NOMO-1 treated with dmso at 0.1 percent for 144 hours (cell line): ENCODE measurements at regions not wholly inside any gene's neighbourhood (a gene's known extent, or its start where the extent isn't known, plus 50 kb on each side); places are given as distances from the start of the nearest gene placed in this dataset.
"Not testable (repeated sequence)": the region's sequence is repeated elsewhere in the genome, so short reads cannot be mapped to it uniquely, and the experiment has no call there.

Source experiments
- DNase-seq: peaks from one replicate; lab custom pipeline; 2025; ENCODE audit not compliant: unreplicated experiment; lab: John Stamatoyannopoulos, UW

DNA sequence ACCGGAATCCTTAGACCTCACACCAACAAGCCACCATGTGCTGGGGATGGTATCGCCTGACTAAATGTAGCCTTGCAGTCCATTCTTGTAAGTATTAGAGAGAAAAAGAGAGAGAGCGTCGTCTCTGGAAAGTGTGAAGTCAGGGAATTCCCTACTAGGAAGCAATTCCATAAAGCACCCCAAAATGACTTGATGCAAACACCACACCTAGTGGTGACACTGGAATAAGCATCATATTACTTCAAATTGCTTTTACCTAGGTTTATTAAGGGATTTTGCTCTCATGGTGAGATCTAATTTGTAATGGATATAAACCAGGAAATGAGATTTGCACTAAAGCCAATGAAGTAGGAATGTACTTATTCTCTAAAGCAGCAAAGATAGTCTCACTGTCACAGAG lies 111.4 kb upstream of the METTL9 start:
- DNase-seq: not testable (repeated sequence)

DNA sequence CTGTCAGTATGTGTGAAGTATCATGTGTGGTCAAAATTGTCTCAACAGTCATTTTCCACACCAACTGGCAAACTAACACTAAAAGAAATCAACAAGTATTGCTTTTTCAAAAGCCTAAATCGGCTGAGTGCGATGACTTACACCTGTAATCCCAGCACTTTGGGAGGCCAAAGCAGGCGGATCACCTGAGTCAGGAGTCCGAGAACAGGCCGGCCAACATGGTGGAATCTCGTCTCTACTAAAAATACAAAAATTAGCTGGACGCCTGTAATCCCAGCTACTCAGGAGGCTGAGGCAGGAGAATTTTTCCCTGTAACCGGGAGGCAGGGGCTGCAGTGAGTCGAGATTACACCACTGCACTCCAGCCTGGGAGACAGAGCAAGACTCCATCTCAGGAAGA lies 100.3 kb upstream of the METTL9 start:
- DNase-seq: not testable (repeated sequence)

DNA sequence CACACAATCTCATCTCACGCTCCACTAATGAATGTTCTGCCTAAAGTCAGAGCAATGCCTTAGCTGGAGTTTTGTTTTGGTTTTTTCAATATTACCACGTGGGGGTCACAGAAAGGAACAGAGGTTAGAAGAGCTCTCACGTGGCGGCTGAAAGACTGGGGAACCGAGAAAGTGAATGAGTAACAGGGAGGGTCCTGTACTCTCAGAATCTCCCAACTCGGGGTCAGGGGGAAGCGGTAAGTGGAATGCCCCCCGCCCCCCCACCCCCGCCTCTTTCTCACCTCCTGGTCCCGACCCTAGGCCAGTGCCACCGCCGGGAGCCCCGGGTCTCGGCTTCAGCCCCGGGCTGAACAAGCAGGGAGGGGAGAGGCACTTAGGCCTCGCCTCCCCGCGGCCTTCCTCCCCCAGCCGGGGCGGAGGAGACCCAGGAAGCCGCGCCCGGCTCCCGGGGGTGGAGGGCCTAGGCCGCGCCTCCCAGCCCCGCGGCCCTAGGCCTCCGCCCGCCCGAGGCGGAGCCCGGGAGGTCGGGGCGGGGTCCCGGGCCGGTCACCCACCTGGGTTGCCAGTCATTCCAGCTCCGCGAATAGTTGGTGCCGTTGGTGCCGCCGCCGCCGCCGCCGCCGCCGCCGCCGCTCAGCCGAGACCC lies 98.0 kb upstream of the METTL9 start:
- DNase-seq: not testable (repeated sequence)

DNA sequence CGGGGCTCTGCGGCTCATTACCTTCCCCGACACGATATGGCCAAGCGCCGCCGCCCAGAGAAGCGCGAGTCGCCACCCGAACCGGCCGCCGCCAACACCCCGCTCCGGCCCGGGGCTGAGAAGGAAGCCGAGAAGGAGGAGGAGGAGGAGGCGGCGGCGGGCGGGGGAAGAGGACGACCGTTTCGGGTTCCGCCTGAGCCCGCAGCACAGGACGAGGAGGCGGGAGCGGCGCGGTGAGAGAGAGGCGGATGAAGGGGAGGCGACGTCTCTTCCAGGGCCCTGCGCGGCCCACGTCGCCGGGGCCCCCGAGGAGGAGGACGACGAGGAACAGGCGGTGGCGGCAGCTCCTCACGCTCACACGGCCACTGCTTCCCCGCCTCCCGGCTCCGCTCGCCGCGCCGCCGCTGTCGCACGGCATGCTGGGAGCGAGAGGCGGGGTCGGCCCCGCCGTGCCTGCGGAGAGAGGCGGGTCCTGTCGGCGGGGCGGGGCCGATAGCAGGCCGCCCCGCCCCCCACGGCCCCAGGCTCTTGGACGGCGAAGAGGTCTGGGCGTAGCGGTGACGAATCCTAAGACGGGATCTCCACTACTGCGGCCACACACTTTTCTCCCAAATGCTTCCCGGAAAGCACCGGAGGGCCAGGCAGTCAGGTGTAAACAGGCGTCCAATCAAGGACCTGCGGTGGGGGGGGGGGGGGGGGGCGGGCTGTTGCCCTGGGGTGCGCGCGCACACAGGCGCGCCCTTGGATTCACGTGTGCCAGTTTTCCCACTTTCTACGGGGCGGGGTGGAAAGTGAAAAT lies 97.3 kb upstream of the METTL9 start:
- no peak for DNase-seq

DNA sequence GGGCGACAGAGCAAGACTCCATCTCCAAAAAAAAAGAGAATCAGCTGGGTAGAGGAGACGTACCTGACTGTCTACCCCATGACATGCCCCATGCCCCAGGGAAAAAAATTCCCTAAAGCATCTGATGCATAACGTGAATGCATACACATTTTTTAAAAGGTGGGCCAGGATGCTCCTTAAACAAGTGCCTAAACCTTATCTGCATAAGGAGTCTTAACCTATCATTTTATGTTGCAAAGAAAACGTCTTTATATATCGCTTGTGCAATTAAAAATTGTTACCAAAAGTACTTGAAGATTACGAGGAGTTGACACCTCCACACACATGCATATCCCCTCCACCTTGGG lies 95.8 kb upstream of the METTL9 start:
- DNase-seq: not testable (repeated sequence)

DNA sequence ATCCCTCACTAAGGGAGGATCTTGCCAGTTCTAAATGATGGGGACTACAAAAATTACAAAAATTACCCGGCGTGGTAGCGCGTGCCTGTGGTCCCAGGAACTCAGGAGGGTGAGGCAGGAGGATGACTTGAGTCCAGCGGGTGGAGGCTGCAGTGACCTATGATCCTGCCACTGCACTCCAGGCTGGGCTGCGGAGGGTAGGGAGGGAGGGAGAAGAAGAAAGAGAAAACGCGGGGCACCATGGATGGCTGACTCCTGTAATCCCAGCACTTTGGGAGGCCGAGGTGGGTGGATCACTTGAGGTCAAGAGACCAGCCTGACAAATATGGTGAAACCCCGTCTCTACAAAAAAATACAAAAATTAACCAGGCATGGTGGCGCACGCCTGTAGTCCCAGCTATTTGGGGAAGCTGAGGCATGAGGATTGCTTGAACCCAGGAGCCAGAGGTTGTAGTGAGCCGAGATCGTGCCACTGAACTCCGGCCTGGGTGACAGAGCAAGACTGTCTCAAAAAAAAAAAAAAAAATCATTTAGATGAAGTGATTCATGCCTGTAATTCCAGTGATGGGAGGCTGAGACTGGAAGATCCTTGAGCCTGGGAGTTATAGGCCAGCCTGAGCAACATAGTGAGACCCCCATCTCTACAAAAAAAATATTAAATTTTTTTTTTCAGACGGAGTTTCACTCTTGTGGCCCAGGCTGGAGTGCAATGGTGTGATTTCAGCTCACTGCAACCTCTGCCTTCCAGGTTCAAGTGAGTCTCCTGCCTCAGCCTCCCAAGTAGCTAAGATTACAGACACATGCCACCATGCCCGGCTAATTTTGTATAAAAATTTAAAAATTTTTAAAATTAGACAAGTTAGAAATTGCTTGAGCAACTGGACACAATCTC lies 95.2 kb upstream of the METTL9 start:
- not testable (repeated sequence) for DNase-seq

DNA sequence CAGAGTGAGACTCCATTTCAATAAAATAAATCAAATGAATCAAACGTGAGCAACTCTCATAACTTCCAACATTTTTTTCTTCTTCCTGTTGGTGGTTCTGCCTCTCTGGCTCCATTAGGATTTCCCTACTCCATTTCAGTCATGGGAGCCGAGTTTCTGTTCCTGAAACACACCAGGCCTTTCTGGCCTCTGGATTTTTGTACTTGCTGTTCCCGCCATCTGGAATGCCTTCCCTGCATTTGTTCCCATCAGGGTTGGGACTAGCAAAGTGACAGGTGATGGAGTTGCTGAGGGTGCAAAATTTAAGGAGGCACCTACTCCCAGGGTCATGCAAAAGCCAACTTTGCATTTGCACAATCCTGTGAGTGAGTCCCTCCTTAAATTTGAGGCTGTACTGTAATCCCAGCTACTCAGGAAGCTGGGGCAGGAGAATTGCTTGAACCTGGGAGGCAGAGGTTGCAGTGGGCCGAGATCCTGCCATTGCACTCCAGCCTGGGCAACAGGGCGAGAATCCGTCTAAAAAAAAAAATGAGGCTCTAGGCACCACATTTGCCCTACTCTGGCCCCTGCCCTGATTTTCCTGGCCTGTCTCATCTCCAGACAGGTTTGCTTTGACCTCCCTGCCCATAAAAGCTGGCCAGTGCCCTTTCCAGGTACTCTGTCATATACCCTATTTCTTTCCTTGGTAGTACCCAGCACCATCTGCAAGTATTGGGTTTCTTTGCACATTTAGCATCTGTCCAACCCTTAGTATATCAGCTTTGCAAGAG lies 93.4 kb upstream of the METTL9 start:
- not testable (repeated sequence) for DNase-seq

DNA sequence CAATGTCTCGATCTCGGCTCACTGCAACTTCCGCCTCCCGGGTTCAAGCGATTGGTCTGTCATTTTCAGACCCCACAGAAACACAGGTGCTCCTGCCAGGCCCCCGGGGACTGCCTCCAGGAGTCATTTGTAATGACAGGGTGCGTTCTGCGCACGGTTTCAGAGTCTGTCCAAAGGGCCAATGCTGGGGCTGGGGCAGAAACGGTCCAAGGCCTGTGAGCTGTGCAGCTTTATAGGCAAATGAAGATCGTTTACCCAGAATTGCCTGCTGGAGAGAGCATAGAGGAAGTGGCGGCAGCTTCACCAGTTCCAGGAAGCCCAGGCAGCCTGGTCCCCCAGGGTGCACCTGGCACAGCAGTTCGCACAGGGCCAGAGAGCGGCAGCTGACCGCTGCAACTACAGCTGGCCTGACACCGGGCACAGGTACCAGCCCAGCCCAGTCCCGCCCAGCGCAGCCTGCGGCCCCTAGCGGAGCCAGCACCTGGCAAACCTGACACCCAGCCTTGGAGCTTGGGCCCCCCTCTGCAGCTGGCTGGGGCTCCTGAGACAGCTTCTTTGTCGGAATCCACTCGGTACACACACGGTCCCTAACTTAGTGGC lies 92.4 kb upstream of the METTL9 start:
- DNase-seq: not testable (repeated sequence)

DNA sequence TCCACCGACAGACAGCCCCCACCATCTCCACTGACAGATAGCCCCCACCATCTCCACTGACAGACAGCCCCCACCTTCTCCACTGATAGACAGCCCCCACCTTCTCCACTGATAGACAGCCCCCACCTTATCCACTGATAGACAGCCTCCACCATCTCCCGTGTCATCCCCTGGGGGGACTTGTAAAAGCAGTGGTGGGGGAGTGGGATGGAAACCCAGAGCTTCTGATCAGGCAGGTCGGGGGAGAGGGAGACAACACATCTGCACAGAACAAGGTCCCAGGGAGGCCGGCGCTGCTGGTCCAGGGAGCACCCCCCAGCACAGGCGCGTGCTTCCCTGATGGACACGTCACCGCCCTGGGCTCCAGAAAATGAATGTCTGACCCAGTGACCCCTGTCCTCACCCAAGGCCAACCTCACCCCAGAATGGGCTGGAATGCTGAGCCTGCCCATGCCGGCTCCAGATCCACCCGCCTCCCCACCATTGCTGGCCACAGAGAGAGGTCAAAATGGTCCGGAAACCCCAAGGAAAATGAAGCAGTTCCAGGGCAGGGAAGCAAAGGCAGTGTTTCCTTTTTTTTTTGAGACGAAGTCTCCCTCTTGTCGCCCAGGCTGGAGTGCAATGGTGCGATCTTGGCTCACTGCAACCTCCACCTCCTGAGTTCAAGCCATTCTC lies 91.6 kb upstream of the METTL9 start:
- not testable (repeated sequence) for DNase-seq

DNA sequence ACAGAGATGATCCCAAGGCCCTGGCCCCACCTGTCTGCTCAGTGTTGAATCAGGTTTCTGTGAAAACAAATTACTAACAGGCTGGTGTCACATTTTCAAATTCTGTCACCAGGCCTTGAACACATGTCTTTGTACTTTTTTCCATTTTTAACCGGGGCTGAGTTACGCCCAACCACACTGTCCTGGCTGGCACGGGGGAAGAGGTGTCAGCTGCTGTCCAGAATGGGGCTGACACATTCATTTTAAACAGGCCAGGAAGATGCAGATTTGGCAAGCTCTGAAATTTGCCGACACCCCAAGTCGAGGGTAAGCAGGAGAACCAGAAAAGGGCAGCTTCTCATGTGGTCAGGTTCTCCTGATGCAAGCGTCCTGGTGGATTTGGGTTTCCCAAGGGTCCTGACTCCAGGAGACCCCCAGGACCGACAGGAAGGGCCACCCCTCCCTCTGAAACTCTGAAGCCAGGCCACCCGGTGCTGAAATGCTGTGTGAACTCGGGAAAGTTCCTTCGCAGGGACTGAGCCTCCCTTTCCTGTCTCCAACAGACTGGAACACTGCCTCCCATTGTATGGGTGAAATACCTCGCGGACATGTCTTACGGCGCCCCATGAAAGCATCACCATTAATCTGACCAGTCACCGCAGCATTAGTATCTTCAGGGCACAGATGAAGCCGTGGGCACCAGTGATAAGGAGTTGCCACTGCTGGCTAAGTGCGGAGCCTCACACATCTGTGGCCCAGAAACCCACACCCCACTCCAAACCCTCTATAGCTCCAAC lies 90.5 kb upstream of the METTL9 start:
- DNase-seq: not testable (repeated sequence)

DNA sequence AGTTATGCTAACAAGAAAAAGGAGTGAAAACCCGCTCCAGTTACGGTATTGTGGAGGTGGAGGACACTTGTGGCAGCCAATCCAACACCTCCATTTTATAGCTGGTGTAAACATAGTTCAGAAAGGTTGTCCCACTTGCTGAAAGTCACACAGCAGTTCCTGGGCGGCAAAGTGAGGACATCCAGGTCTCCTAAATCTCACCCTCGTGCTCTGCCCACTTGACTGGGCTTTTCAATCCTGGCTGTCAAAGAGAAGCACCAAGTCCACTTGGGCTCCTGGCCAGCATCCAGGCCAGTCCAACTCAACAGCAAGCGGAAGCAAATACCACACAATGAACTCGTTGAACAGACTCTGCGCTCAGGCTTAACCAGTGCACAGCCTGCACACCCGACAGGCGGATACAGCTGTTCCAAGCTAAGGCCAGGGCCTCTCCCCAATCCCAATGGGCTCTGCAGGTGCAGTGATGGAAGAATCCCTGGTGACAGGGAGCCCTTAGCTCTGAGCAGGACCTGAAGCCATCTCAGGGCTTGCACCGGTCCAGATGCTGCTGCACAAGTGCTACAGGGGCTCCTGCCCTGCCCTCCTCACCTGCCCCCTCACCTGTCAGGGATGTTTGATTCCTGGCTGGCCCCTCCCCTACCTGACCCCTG lies 89.8 kb upstream of the METTL9 start:
- not testable (repeated sequence) for DNase-seq

- DNase-seq: not testable (repeated sequence)
Measured at GRCh38 chr16:21510869-21511255, 88.5 kb upstream of the METTL9 start.

DNA sequence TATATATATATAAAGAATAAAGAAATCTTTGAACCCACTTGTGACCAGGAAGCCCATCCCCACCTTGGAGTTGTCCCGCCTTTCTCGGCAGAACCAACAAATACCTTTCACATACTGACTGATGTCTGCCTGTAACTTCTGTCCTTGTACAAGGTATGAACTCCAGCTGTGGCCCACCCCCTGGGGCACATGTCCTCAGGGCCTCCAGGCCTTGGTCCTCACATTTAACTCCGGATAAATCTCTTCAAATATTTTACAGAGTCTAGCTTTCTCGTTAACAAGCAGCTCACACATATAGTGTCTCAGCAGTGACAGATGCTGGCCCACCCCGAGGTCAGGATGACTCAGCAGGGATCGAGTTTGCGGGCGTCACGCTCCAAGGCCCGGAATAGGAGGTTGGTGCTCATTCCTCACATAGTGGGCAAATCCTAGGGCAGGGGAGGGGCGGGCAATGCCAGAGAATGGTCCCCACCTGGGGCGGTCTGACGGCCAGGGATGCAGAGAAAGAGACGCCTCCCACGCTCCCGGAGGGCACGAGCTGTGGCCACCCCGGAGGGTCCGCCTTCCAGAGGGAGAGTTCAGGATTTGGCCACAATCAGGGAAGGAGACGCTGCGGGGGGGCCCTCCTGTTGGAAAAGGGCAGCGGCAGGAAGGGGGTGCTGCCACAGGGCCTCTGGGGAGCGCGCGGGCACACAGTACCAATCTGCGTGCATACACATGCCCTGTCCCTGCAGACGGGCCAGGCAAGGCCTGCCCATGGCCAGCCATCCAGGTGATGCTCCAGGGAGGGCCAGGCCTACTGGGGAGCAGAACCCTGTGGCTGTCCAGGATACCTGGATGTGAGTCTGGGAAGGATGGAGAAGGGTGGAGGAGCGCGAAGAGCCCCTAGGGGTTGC lies 87.8 kb upstream of the METTL9 start:
- DNase-seq: not testable (repeated sequence)

GRCh38 chr16:21512280-21513192 lies 86.8 kb upstream of the METTL9 start:
- DNase-seq: not testable (repeated sequence)

- not testable (repeated sequence) for DNase-seq
Measured at GRCh38 chr16:21513337-21513741, 86.0 kb upstream of the METTL9 start.

DNA sequence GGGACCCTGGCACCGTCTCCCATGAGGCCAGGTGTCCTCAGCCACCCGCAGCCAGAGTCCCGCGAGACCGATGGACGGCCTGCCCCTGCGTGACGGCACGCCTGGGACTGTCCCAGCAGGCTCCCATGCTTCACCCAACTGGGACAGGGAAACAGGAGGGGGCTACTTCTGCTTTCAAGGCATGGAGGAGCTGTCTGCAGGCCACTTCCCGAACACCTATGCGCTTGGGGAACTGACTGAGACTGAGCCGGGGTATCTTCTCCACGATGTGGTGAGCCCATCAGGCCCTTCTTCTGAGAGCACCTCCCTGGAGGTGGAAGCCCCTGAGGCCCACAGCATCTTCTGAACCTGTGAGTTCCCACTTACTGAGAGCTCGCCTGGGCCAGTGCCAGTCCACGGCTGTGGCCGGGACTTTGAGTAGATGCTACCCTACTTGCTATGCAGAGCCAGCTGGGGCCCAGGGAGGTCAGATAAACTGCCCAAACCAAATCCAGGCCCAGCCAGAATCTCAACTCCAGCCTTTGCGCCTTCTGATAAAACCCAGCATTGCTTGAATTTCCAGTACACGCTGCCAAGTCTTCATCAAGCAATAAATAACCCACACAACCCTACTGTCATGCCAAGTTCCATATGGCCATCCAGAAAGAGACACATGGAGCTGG lies 85.4 kb upstream of the METTL9 start:
- DNase-seq: not testable (repeated sequence)
